Cardiac muscle cell (in vitro differentiated cells and primary cell): ENCODE measurements at regions not wholly inside any gene's neighbourhood (a gene's known extent, or its start where the extent isn't known, plus 50 kb on each side); places are given as distances from the start of the nearest gene placed in this dataset.
A peak's percentile ranks its signal among the peaks of the same experiment; 100 is the strongest.

ENCODE experiments used
- DNase-seq, 2 donors: peaks; one replicate each; pipeline versions ENCODE4 v3.0.0 to v3.0.0-alpha.2; 2010 to 2017; ENCODE audit warnings: low read depth in 1 of 2, low spot score in 1 of 2
- H3K27ac ChIP-seq: fragments of 200-600 bp; sonication (generic); 2 replicates; pipeline ENCODE4 v1.5.1; 2016
- H3K27me3 ChIP-seq: fragments of 200-600 bp; sonication (generic); 2 replicates; pipeline ENCODE4 v1.6.0; 2016; ENCODE audit warnings: control low read depth
- H3K36me3 ChIP-seq: fragments of 200-600 bp; sonication (generic); 2 replicates; pipeline ENCODE4 v1.5.1; 2016; ENCODE audit warnings: control low read depth
- H3K4me1 ChIP-seq: fragments of 200-600 bp; sonication (generic); 2 replicates; pipeline ENCODE4 v1.8.1; 2017; ENCODE audit warnings: low read depth, mild to moderate bottlenecking, mixed run types
- H3K4me3 ChIP-seq: fragments of 200-600 bp; sonication (generic); 2 replicates; pipeline ENCODE4 v1.5.1; 2016; ENCODE audit warnings: mild to moderate bottlenecking
- H3K9me3 ChIP-seq: fragments of 200-600 bp; sonication (generic); 2 replicates; pipeline ENCODE4 v1.5.1; 2017; ENCODE audit warnings: low read depth, mild to moderate bottlenecking, control low read depth
- CTCF ChIP-seq: IDR thresholded peaks from 2 replicates; pipeline ENCODE4 v1.5.1; 2012; ENCODE audit warnings: low read depth, mild to moderate bottlenecking, low read length

- Histone ChIP-seq H3K27me3 (no peaks in the 10 kb centered on the region), H3K4me1 (no peaks in the 10 kb centered on the region), H3K4me3 (no peak overlapping the region), H3K27ac (no peak overlapping the region), H3K36me3 (no peaks in the 10 kb centered on the region), H3K9me3 (no peaks in the 10 kb centered on the region)
- no peak for DNase-seq
- no peak for TF ChIP-seq CTCF
Measured at GRCh38 chr13:106888148-106888547, 320.2 kb upstream of the ARGLU1 start.

GRCh38 chr13:106887686-106888085 lies 319.7 kb upstream of the ARGLU1 start:
- no peaks in the 10 kb centered on the region for H3K4me1 ChIP-seq
- DNase-seq = no peak
- no peak overlapping the region for H3K27ac ChIP-seq
- no peak overlapping the region for H3K4me3 ChIP-seq
- no peaks in the 10 kb centered on the region for H3K9me3 ChIP-seq
- no peak for TF ChIP-seq CTCF
- H3K27me3 ChIP-seq = no peaks in the 10 kb centered on the region
- no peaks in the 10 kb centered on the region for H3K36me3 ChIP-seq

- no peak for DNase-seq
- Histone ChIP-seq H3K4me1 (peaks cover 3% of the 10 kb centered on the region), H3K4me3 (no peak overlapping the region), H3K27ac (no peak overlapping the region), H3K36me3 (no peaks in the 10 kb centered on the region), H3K27me3 (no peaks in the 10 kb centered on the region), H3K9me3 (no peaks in the 10 kb centered on the region)
- no peak for TF ChIP-seq CTCF
Measured at GRCh38 chr13:106883976-106884375, 316.0 kb upstream of the ARGLU1 start.

GRCh38 chr13:106882246-106882645 lies 314.3 kb upstream of the ARGLU1 start:
- no peak for TF ChIP-seq CTCF
- H3K9me3 ChIP-seq = no peaks in the 10 kb centered on the region
- H3K27ac ChIP-seq = no peak overlapping the region
- DNase-seq = no peak
- H3K4me1 ChIP-seq = peaks cover 3% of the 10 kb centered on the region
- H3K36me3 ChIP-seq = no peaks in the 10 kb centered on the region
- no peak overlapping the region for H3K4me3 ChIP-seq
- no peaks in the 10 kb centered on the region for H3K27me3 ChIP-seq

GRCh38 chr13:106879806-106880205 lies 311.9 kb upstream of the ARGLU1 start:
- no peak for TF ChIP-seq CTCF

GRCh38 chr13:106874323-106874722 lies 306.4 kb upstream of the ARGLU1 start:
- H3K27ac ChIP-seq = no peak overlapping the region
- H3K36me3 ChIP-seq = no peaks in the 10 kb centered on the region
- peak in 1 of 2 donors; percentile 30 for DNase-seq
- no peak overlapping the region for H3K4me3 ChIP-seq
- no peaks in the 10 kb centered on the region for H3K27me3 ChIP-seq
- TF ChIP-seq CTCF = no peak
- no peaks in the 10 kb centered on the region for H3K9me3 ChIP-seq
- no peaks in the 10 kb centered on the region for H3K4me1 ChIP-seq

More at GRCh38 chr13:106879806-106880205, 311.9 kb upstream of the ARGLU1 start:
- no peak overlapping the region for H3K4me3 ChIP-seq
- H3K4me1 ChIP-seq = peaks cover 3% of the 10 kb centered on the region
- DNase-seq = no peak
- no peaks in the 10 kb centered on the region for H3K36me3 ChIP-seq
- no peak overlapping the region for H3K27ac ChIP-seq
- H3K27me3 ChIP-seq = no peaks in the 10 kb centered on the region
- H3K9me3 ChIP-seq = no peaks in the 10 kb centered on the region
